ENCODE measurements at regions not wholly inside any gene's neighbourhood (a gene's known extent, or its start where the extent isn't known, plus 50 kb on each side); places are given as distances from the start of the nearest gene placed in this dataset.

DNA sequence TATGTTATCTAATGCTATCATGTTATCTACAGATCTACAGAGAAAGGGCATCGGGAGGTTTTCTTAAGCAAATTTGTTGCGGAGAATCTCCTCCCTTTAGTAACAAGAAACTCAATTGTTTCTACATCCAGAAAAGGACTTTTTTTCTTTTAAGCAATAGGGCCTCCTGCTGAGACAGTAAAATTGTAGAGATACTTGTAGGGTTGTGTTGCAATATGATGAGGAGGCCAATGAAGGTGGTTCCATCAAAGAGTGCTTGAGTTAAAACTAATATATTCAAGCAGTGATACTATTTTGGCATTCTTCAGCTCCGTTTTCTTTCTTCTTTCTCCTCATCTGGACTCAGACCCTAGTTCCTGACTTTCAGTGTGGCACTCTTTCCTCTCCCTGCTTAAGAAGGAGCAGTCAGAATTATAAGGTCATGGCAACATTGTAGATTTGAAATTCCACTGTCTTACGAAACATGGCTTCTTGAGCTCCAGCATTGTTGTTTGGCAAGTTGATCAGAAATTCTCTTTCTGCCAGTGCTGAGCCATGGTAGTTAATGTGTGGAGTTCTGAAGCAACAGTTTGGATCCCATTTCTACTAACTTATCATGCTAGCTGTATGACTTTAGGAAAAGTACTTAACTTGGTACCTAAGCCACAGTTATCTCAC, 202.0 kb upstream of the SLC14A2 start:
- TF ChIP-seq, protein P1, sequence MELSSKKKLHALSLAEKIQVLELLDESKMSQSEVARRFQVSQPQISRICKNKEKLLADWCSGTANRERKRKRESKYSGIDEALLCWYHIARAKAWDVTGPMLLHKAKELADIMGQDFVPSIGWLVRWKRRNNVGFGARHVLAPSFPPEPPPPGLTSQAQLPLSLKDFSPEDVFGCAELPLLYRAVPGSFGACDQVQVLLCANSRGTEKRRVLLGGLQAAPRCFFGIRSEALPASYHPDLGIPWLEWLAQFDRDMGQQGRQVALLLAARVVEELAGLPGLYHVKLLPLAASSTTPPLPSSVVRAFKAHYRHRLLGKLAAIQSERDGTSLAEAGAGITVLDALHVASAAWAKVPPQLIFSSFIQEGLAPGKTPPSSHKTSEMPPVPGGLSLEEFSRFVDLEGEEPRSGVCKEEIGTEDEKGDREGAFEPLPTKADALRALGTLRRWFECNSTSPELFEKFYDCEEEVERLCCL (CRISPR knock-in tag; IDR thresholded peaks at IDR 0.05; ENCODE audit: borderline replicate concordance): no peak
- TF ChIP-seq TBL1XR1 (IDR thresholded peaks at IDR 0.05; ENCODE audit: borderline replicate concordance, low read length, partially characterized antibody): no peak
- TF ChIP-seq, protein P2, sequence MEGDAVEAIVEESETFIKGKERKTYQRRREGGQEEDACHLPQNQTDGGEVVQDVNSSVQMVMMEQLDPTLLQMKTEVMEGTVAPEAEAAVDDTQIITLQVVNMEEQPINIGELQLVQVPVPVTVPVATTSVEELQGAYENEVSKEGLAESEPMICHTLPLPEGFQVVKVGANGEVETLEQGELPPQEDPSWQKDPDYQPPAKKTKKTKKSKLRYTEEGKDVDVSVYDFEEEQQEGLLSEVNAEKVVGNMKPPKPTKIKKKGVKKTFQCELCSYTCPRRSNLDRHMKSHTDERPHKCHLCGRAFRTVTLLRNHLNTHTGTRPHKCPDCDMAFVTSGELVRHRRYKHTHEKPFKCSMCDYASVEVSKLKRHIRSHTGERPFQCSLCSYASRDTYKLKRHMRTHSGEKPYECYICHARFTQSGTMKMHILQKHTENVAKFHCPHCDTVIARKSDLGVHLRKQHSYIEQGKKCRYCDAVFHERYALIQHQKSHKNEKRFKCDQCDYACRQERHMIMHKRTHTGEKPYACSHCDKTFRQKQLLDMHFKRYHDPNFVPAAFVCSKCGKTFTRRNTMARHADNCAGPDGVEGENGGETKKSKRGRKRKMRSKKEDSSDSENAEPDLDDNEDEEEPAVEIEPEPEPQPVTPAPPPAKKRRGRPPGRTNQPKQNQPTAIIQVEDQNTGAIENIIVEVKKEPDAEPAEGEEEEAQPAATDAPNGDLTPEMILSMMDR (CRISPR knock-in tag; IDR thresholded peaks at IDR 0.05): no peak
- TF ChIP-seq ZNF274 (CRISPR knock-in tag; IDR thresholded peaks at IDR 0.05): no peak
- TF ChIP-seq ZNF841 (CRISPR knock-in tag; IDR thresholded peaks at IDR 0.05; ENCODE audit: borderline replicate concordance): no peak
- no peak for TF ChIP-seq NBN (conservative IDR thresholded peaks at IDR 0.05)
- TF ChIP-seq ZNF569 (CRISPR knock-in tag; IDR thresholded peaks at IDR 0.05; ENCODE audit: borderline replicate concordance): no peak
- TF ChIP-seq ZNF510 (CRISPR knock-in tag; IDR thresholded peaks at IDR 0.05; ENCODE audit: low read depth): no peak
- no peak for TF ChIP-seq MAFK (conservative IDR thresholded peaks at IDR 0.05 in 1 of 2, IDR thresholded peaks at IDR 0.05 in 1 of 2; ENCODE audit: low read length in 2 of 2)
- no peak for TF ChIP-seq SIN3B (IDR thresholded peaks at IDR 0.05; ENCODE audit: low read length)
- no peak for TF ChIP-seq RORA (CRISPR knock-in tag; IDR thresholded peaks at IDR 0.05)
- TF ChIP-seq CEBPB (IDR thresholded peaks at IDR 0.05; ENCODE audit: borderline replicate concordance, low read depth, low read length): no peak
